IMR-90 (cell line): ENCODE measurements at regions not wholly inside any gene's neighbourhood (a gene's known extent, or its start where the extent isn't known, plus 50 kb on each side); places are given as distances from the start of the nearest gene placed in this dataset.
A peak's percentile ranks its signal among the peaks of the same experiment; 100 is the strongest.

Experiments
- ATAC-seq: fragments of 200-7000 bp; cut with Tn5 transposase; 2 replicates; pipeline ENCODE4 v1.9.1; 2020; ENCODE audit warnings: low read depth, mild to moderate bottlenecking, moderate library complexity
- BruUV-seq: library from RNA; stranded (reverse); fragments of 400-500 nt; replicated peaks from 2 replicates; lab custom pipeline; 2021; lab: Mats Ljungman, UMichigan
- CTCF ChIA-PET: fragments of 300-600 bp; formaldehyde crosslinking; extraction: SDS; loops from one replicate; lab custom pipeline; 2021; ENCODE audit warnings: antibody characterized with exemption; lab: Yijun Ruan, JAX
- POLR2A ChIA-PET: fragments of 300-600 bp; sonication (Branson Sonifier 250); formaldehyde crosslinking; loops from one replicate; lab custom pipeline; 2022; ENCODE audit warnings: antibody characterized with exemption; ENCODE audit not compliant: unreplicated experiment; lab: Charles Lee
- DNase-seq: peaks from one replicate; pipeline ENCODE4 v3.0.0; 2013
- H2AFZ ChIP-seq: replicated peaks from 2 replicates; pipeline ENCODE3; 2013; ENCODE audit warnings: low read length, mild to moderate bottlenecking; ENCODE audit not compliant: poor library complexity
- H2AK5ac ChIP-seq: 2 replicates; pipeline ENCODE4 v1.6.1; 2013; ENCODE audit warnings: low read depth, low read length, inconsistent platforms
- H2AK9ac ChIP-seq: replicated peaks from 2 replicates; pipeline ENCODE3; 2013; ENCODE audit warnings: mild to moderate bottlenecking, low read depth, low read length, moderate library complexity; ENCODE audit not compliant: poor library complexity
- H2BK120ac ChIP-seq: 2 replicates; pipeline ENCODE4 v1.6.1; 2013; ENCODE audit warnings: low read depth, low read length, inconsistent platforms
- H2BK15ac ChIP-seq: 3 replicates; pipeline ENCODE4 v1.6.1; 2013; ENCODE audit warnings: low read depth, low read length, inconsistent platforms
- H2BK20ac ChIP-seq: 2 replicates; pipeline ENCODE4 v1.6.1; 2013; ENCODE audit warnings: low read depth, mild to moderate bottlenecking, inconsistent platforms, low read length, moderate library complexity
- H2BK5ac ChIP-seq: 2 replicates; pipeline ENCODE4 v1.6.1; 2013; ENCODE audit warnings: mild to moderate bottlenecking, low read depth, low read length, inconsistent platforms; ENCODE audit not compliant: poor library complexity, severe bottlenecking
- H3K14ac ChIP-seq: replicated peaks from 2 replicates; pipeline ENCODE4 v1.6.1; 2013; ENCODE audit warnings: low read depth, low read length, inconsistent platforms
- H3K18ac ChIP-seq: 2 replicates; pipeline ENCODE4 v1.6.1; 2013; ENCODE audit warnings: low read depth, low read length, control low read depth
- H3K23ac ChIP-seq: 2 replicates; pipeline ENCODE4 v1.6.1; 2013; ENCODE audit warnings: low read depth, low read length, inconsistent platforms
- H3K27ac ChIP-seq: 2 replicates; pipeline ENCODE4 v1.5.1; 2013; ENCODE audit warnings: mild to moderate bottlenecking, control low read depth, low read length; ENCODE audit not compliant: insufficient read depth
- H3K27me3 ChIP-seq: 2 replicates; pipeline ENCODE4 v1.6.1; 2013; ENCODE audit warnings: low read length; ENCODE audit not compliant: control insufficient read depth, insufficient read depth
- H3K36me3 ChIP-seq: 2 replicates; pipeline ENCODE4 v1.6.1; 2013; ENCODE audit warnings: low read length, mixed read lengths; ENCODE audit not compliant: control insufficient read depth, insufficient read depth
- H3K4ac ChIP-seq: 2 replicates; pipeline ENCODE4 v1.6.1; 2013; ENCODE audit warnings: low read depth, low read length, inconsistent platforms
- H3K4me1 ChIP-seq: 2 replicates; pipeline ENCODE4 v1.6.1; 2013; ENCODE audit warnings: low read length, mixed read lengths; ENCODE audit not compliant: control insufficient read depth, insufficient read depth
- H3K4me2 ChIP-seq: 2 replicates; pipeline ENCODE4 v1.6.1; 2013; ENCODE audit warnings: low read depth, mild to moderate bottlenecking, control low read depth, low read length, moderate library complexity
- H3K4me3 ChIP-seq: 2 replicates; pipeline ENCODE4 v1.5.1; 2013; ENCODE audit warnings: low read depth, mild to moderate bottlenecking, control low read depth, low read length, moderate library complexity; ENCODE audit not compliant: insufficient read depth
- H3K56ac ChIP-seq: 2 replicates; pipeline ENCODE4 v1.6.1; 2013; ENCODE audit warnings: low read length, inconsistent platforms; ENCODE audit not compliant: insufficient read depth; ENCODE audit errors: extremely low read depth
- H3K79me1 ChIP-seq, 2 experiments: 2 replicates each; pipeline ENCODE4 v1.6.1; 2013; ENCODE audit warnings: low read length in 2 of 2, inconsistent platforms in 1 of 2, low read depth in 1 of 2
- H3K9ac ChIP-seq: 2 replicates; pipeline ENCODE4 v1.6.1; 2013; ENCODE audit warnings: low read depth, low read length, control low read depth
- H3K9me1 ChIP-seq: 2 replicates; pipeline ENCODE4 v1.6.1; 2013; ENCODE audit warnings: low read length, inconsistent platforms; ENCODE audit not compliant: insufficient read depth
- H3K9me3 ChIP-seq: 2 replicates; pipeline ENCODE4 v1.6.1; 2013; ENCODE audit warnings: low read length; ENCODE audit not compliant: control insufficient read depth, insufficient read depth
- H4K20me1 ChIP-seq: 2 replicates; pipeline ENCODE4 v1.6.1; 2013; ENCODE audit warnings: low read length, inconsistent platforms; ENCODE audit not compliant: insufficient read depth
- H4K5ac ChIP-seq: 2 replicates; pipeline ENCODE4 v1.6.1; 2013; ENCODE audit warnings: mild to moderate bottlenecking, low read depth, low read length, control low read depth
- H4K8ac ChIP-seq, 2 experiments: 2 replicates each; pipeline ENCODE4 v1.6.1; 2013; ENCODE audit warnings: low read depth in 2 of 2, low read length in 2 of 2, control low read depth in 1 of 2, inconsistent platforms in 1 of 2
- H4K91ac ChIP-seq: 2 replicates; pipeline ENCODE4 v1.6.1; 2013; ENCODE audit warnings: low read depth, low read length, inconsistent platforms; ENCODE audit not compliant: insufficient read depth
- CEBPB ChIP-seq: IDR thresholded peaks from 2 replicates; pipeline ENCODE4 v1.6.1; 2012; ENCODE audit warnings: low read depth, low read length, improper control_type of control experiment
- CHD1 ChIP-seq: IDR thresholded peaks from 2 replicates; pipeline ENCODE4 v1.6.1; 2012; ENCODE audit warnings: low read depth, low read length, improper control_type of control experiment
- FOS ChIP-seq: fragments of 150-350 bp; IDR thresholded peaks from 2 replicates; pipeline ENCODE4 v1.6.1; 2016; ENCODE audit warnings: low read depth, low read length
- MAFK ChIP-seq: IDR thresholded peaks from 2 replicates; pipeline ENCODE4 v1.6.1; 2012; ENCODE audit warnings: low read depth, low read length, improper control_type of control experiment
- MAZ ChIP-seq: IDR thresholded peaks from 2 replicates; pipeline ENCODE4 v1.6.1; 2012; ENCODE audit warnings: low read depth, mild to moderate bottlenecking, low read length, improper control_type of control experiment, moderate library complexity, borderline replicate concordance
- MXI1 ChIP-seq: IDR thresholded peaks from 2 replicates; pipeline ENCODE4 v1.6.1; 2012; ENCODE audit warnings: low read depth, mild to moderate bottlenecking, low read length, moderate library complexity, borderline replicate concordance
- NFE2L2 ChIP-seq: fragments of 150-350 bp; IDR thresholded peaks from 2 replicates; pipeline ENCODE4 v1.6.1; 2016; ENCODE audit warnings: low read depth, mild to moderate bottlenecking, low read length
- POLR2A ChIP-seq: IDR thresholded peaks from 2 replicates; pipeline ENCODE4 v1.6.1; 2012; ENCODE audit warnings: mild to moderate bottlenecking, low read depth, low read length
- RAD21 ChIP-seq: IDR thresholded peaks from 2 replicates; pipeline ENCODE4 v1.6.1; 2012; ENCODE audit warnings: low read length, improper control_type of control experiment
- RCOR1 ChIP-seq: IDR thresholded peaks from 2 replicates; pipeline ENCODE4 v1.6.1; 2012; ENCODE audit warnings: mild to moderate bottlenecking, low read length, improper control_type of control experiment; ENCODE audit not compliant: insufficient replicate concordance
- RFX5 ChIP-seq: IDR thresholded peaks from 2 replicates; pipeline ENCODE4 v1.8.0; 2012; ENCODE audit warnings: low read depth, mild to moderate bottlenecking, low read length, moderate library complexity
- SMC3 ChIP-seq: fragments of 150-350 bp; IDR thresholded peaks from 2 replicates; pipeline ENCODE4 v1.6.1; 2016; ENCODE audit warnings: low read depth, mild to moderate bottlenecking, antibody characterized with exemption, low read length, moderate library complexity
- WGBS, 2 experiments: methylation state at CpG; one replicate each; pipeline versions ENCODE4 v1.1.5 to v1.1.7; 2013; ENCODE audit warnings: missing lambda C conversion rate in 2 of 2; ENCODE audit not compliant: insufficient read length in 1 of 2; ENCODE audit errors: extremely low coverage in 2 of 2; 5-methylcytosine and 5-hydroxymethylcytosine counted together
- dilution Hi-C: fragments of 300-500 bp; cut with HindIII; formaldehyde crosslinking; loops from one replicate; pipeline ENCODE4 v1.14.3; 2018; ENCODE audit warnings: low sequenced_read_pairs; ENCODE audit not compliant: unreplicated experiment
- in situ Hi-C: fragments of 300-500 bp; cut with MboI; formaldehyde crosslinking; loops from 3 replicates; pipeline ENCODE4 v1.14.3; 2019; ENCODE audit warnings: low sequenced_read_pairs, inconsistent platforms, mixed read lengths
- intact Hi-C: fragments of 100-400 bp; cut with micrococcal nuclease; formaldehyde crosslinking; loops from 2 replicates; pipeline ENCODE4 v1.10.0; 2022
- TF ChIP-seq, protein P1 (sequence below): fragments of 150-350 bp; IDR thresholded peaks from 2 replicates; pipeline ENCODE4 v1.6.1; 2017; ENCODE audit warnings: mild to moderate bottlenecking, antibody characterized with exemption, low read length, low read depth
- TF ChIP-seq, protein P2 (sequence below): fragments of 150-350 bp; IDR thresholded peaks from 2 replicates; pipeline ENCODE4 v1.6.1; 2016; ENCODE audit warnings: low read depth, mild to moderate bottlenecking, low read length, moderate library complexity, borderline replicate concordance
- TF ChIP-seq, protein P3 (sequence below): conservative IDR thresholded peaks from 2 replicates; pipeline ENCODE4 v1.5.1; 2012; ENCODE audit warnings: mild to moderate bottlenecking, low read depth, low read length, improper control_type of control experiment

DNA sequence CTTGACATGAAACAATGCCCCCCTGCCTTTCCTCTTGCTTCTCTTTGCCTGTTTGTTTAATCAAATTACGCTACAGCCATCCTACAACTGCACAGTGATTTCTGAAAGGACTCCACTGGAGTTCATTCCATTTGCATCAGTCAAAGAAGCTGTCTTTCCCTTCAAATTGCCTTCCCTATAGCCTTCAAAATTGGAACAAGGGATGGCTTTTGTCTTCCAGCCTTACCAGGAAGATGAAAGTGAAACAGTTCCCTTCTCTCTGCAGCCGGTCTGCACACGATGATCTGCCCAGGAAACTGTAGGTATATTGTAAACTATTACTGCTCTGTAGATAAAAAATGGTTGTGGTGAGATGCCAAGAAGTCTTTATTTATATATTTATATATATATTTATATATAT lies 65.6 kb upstream of the ETS2 start:
- Histone ChIP-seq H4K5ac (peak overlapping the region; percentile 75), H3K9ac (peak overlapping the region; percentile 52), H3K79me1 (no peaks in the 10 kb centered on the region), H3K4ac (peak overlapping the region; percentile 12), H3K18ac (peak overlapping the region; percentile 85), H2BK20ac (peak overlapping the region; percentile 58), H3K36me3 (no peaks in the 10 kb centered on the region), H3K27ac (peak overlapping the region; percentile 54), H2AK9ac (no peak overlapping the region), H4K20me1 (no peaks in the 10 kb centered on the region), H2BK120ac (peak overlapping the region; percentile 29), H4K91ac (peak overlapping the region; percentile 44; the same call in 1 of the 2 replicates), H3K4me2 (peak overlapping the region; percentile 94), H3K9me3 (no peaks in the 10 kb centered on the region), H2AFZ (peak overlapping the region; percentile 25), H3K4me3 (peak overlapping the region; percentile 28; the same call in 1 of the 2 replicates), H2BK5ac (peak overlapping the region; percentile 63), H3K9me1 (peaks cover 8% of the 10 kb centered on the region; the same call in 1 of the 2 replicates), H4K8ac (peak overlapping the region in 1 of 2 experiments; percentile 44; a peak in 2 of 4 replicates), H3K23ac (peak overlapping the region; percentile 79), H2BK15ac (peak overlapping the region; percentile 92; the same call in 2 of the 3 replicates), H3K4me1 (no peaks in the 10 kb centered on the region), H3K27me3 (no peaks in the 10 kb centered on the region), H3K56ac (no peak overlapping the region), H2AK5ac (peak overlapping the region; percentile 58; the same call in 1 of the 2 replicates), H3K14ac (peak overlapping the region; percentile 49)
- intact Hi-C loops = no loop called here
- DNase-seq (peak; percentile 33), ATAC-seq (peak; percentile 57)
- CTCF ChIA-PET = no interaction called here
- dilution Hi-C loops = no loop called here
- WGBS, 2 experiments = no CpG with 5 or more reads among the region's 3 CpGs
- in situ Hi-C loops = no loop called here
- no TSS peak for BruUV-seq
- POLR2A ChIA-PET = no interaction called here
- TF ChIP-seq FOS = no peak
- TF ChIP-seq, protein P1, sequence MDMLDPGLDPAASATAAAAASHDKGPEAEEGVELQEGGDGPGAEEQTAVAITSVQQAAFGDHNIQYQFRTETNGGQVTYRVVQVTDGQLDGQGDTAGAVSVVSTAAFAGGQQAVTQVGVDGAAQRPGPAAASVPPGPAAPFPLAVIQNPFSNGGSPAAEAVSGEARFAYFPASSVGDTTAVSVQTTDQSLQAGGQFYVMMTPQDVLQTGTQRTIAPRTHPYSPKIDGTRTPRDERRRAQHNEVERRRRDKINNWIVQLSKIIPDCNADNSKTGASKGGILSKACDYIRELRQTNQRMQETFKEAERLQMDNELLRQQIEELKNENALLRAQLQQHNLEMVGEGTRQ = no peak
- TF ChIP-seq, protein P2, sequence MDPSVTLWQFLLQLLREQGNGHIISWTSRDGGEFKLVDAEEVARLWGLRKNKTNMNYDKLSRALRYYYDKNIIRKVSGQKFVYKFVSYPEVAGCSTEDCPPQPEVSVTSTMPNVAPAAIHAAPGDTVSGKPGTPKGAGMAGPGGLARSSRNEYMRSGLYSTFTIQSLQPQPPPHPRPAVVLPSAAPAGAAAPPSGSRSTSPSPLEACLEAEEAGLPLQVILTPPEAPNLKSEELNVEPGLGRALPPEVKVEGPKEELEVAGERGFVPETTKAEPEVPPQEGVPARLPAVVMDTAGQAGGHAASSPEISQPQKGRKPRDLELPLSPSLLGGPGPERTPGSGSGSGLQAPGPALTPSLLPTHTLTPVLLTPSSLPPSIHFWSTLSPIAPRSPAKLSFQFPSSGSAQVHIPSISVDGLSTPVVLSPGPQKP = no peak
- TF ChIP-seq, protein P3, sequence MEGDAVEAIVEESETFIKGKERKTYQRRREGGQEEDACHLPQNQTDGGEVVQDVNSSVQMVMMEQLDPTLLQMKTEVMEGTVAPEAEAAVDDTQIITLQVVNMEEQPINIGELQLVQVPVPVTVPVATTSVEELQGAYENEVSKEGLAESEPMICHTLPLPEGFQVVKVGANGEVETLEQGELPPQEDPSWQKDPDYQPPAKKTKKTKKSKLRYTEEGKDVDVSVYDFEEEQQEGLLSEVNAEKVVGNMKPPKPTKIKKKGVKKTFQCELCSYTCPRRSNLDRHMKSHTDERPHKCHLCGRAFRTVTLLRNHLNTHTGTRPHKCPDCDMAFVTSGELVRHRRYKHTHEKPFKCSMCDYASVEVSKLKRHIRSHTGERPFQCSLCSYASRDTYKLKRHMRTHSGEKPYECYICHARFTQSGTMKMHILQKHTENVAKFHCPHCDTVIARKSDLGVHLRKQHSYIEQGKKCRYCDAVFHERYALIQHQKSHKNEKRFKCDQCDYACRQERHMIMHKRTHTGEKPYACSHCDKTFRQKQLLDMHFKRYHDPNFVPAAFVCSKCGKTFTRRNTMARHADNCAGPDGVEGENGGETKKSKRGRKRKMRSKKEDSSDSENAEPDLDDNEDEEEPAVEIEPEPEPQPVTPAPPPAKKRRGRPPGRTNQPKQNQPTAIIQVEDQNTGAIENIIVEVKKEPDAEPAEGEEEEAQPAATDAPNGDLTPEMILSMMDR = no peak
- TF ChIP-seq CEBPB = no peak
- TF ChIP-seq NFE2L2 = no peak
- TF ChIP-seq CHD1 = no peak
- TF ChIP-seq MAZ = no peak
- TF ChIP-seq RAD21 = no peak
- no peak for TF ChIP-seq SMC3
- no peak for TF ChIP-seq POLR2A
- no peak for TF ChIP-seq RFX5
- no peak for TF ChIP-seq MXI1
- TF ChIP-seq RCOR1 = no peak
- TF ChIP-seq MAFK = no peak
